Lower leg skin (tissue), 3 donors: ENCODE measurements at regions not wholly inside any gene's neighbourhood (a gene's known extent, or its start where the extent isn't known, plus 50 kb on each side); places are given as distances from the start of the nearest gene placed in this dataset.

ENCODE experiments used
- POLR2A ChIP-seq, 2 donors: fragments of 450-650 bp; IDR thresholded peaks; one replicate each; pipeline ENCODE4 v1.6.1; 2016 to 2017; ENCODE audit warnings: antibody characterized with exemption in 2 of 2, mild to moderate bottlenecking in 1 of 2, moderate library complexity in 1 of 2
- TF ChIP-seq, protein P1 (sequence below), 3 donors: fragments of 450-650 bp; IDR thresholded peaks; one replicate each; pipeline ENCODE4 v1.5.1; 2016; ENCODE audit warnings: antibody characterized with exemption in 3 of 3, mild to moderate bottlenecking in 3 of 3, moderate library complexity in 2 of 3

DNA sequence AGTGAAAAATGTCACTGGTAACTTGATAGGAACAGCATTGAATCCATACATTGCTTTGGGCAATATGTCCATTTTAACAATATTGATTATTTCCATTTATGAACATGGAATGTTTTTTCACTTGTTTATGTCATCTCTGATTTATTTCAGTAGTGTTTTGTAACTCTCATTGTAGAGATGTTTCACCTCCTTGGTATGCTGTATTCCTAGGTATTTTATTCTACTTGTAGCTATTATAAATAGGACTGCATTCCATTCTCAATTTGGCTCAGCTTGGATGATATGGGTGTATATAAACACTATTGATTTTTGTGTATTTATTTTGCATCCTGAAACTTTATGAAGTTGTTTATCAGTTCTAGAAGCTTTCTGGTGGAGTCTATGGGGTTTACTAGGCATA is 730.3 kb downstream of the DOK5 start:
- TF ChIP-seq, protein P1, sequence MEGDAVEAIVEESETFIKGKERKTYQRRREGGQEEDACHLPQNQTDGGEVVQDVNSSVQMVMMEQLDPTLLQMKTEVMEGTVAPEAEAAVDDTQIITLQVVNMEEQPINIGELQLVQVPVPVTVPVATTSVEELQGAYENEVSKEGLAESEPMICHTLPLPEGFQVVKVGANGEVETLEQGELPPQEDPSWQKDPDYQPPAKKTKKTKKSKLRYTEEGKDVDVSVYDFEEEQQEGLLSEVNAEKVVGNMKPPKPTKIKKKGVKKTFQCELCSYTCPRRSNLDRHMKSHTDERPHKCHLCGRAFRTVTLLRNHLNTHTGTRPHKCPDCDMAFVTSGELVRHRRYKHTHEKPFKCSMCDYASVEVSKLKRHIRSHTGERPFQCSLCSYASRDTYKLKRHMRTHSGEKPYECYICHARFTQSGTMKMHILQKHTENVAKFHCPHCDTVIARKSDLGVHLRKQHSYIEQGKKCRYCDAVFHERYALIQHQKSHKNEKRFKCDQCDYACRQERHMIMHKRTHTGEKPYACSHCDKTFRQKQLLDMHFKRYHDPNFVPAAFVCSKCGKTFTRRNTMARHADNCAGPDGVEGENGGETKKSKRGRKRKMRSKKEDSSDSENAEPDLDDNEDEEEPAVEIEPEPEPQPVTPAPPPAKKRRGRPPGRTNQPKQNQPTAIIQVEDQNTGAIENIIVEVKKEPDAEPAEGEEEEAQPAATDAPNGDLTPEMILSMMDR (IDR thresholded peaks at IDR 0.05): no peak
- no peak for TF ChIP-seq POLR2A (IDR thresholded peaks at IDR 0.05)
